Ascending aorta (tissue), 2 donors: ENCODE measurements at regions not wholly inside any gene's neighbourhood (a gene's known extent, or its start where the extent isn't known, plus 50 kb on each side); places are given as distances from the start of the nearest gene placed in this dataset.

Experiments
- DNase-seq, 2 donors: peaks; one replicate each; pipeline ENCODE4 v3.0.0-alpha.2; 2019; ENCODE audit warnings: low spot score in 2 of 2
- H3K27ac ChIP-seq, 2 donors: fragments of 200-600 bp; sonication (generic); one replicate each; pipeline ENCODE4 v1.5.1; 2016 to 2017; ENCODE audit warnings: mild to moderate bottlenecking in 1 of 2
- H3K27me3 ChIP-seq: fragments of 200-600 bp; sonication (generic); one replicate; pipeline ENCODE4 v1.5.1; 2017
- H3K36me3 ChIP-seq, 2 donors: fragments of 200-600 bp; sonication (generic); one replicate each; pipeline ENCODE4 v1.5.1; 2016
- H3K4me1 ChIP-seq, 2 donors: fragments of 200-600 bp; sonication (generic); one replicate each; pipeline ENCODE4 v1.5.1; 2016 to 2017; ENCODE audit warnings: mild to moderate bottlenecking in 1 of 2
- H3K4me3 ChIP-seq, 2 donors: fragments of 200-600 bp; sonication (generic); one replicate each; pipeline ENCODE4 v1.5.1; 2016 to 2017; ENCODE audit warnings: mild to moderate bottlenecking in 1 of 2
- H3K9me3 ChIP-seq, 2 donors: fragments of 200-600 bp; sonication (generic); one replicate each; pipeline ENCODE4 v1.5.1; 2016
- CTCF ChIP-seq, 3 experiments: fragments of 200-600 bp in 2 of 3; fragments of 450-650 bp in 1 of 3; sonication (generic) in 2 of 3; IDR thresholded peaks; one replicate each; pipeline ENCODE4 v1.5.1; 2016 to 2019; ENCODE audit warnings: antibody characterized with exemption in 3 of 3, mild to moderate bottlenecking in 1 of 3, moderate library complexity in 1 of 3
- intact Hi-C: fragments of 100-400 bp; cut with DNase I; formaldehyde crosslinking; loops from one replicate; pipeline ENCODE4 v1.15.1; 2023

GRCh38 chr15:95606551-95606950 is 723.9 kb upstream of the NR2F2 start:
- Histone ChIP-seq H3K36me3 (no peaks in the 10 kb centered on the region), H3K27me3 (no peaks in the 10 kb centered on the region), H3K9me3 (no peaks in the 10 kb centered on the region), H3K27ac (no peak overlapping the region), H3K4me1 (peaks cover 0 to 18% of the 10 kb centered on the region in 2 donors), H3K4me3 (no peak overlapping the region)
- DNase-seq = no peak
- intact Hi-C loops = loop anchor here (5.0 to 10.0 kb wide), 3 partner anchors 172 to 339 kb away; no protein-coding TSS in a partner anchor
- no peak for TF ChIP-seq CTCF (IDR thresholded peaks at IDR 0.05)

GRCh38 chr15:95608371-95608770 is 722.1 kb upstream of the NR2F2 start:
- H3K27ac ChIP-seq = no peak overlapping the region
- peaks cover 0 to 18% of the 10 kb centered on the region in 2 donors for H3K4me1 ChIP-seq
- no peak for TF ChIP-seq CTCF (IDR thresholded peaks at IDR 0.05)
- no peak overlapping the region for H3K4me3 ChIP-seq
- no peaks in the 10 kb centered on the region for H3K9me3 ChIP-seq
- intact Hi-C loops = loop anchor here (5.0 to 10.0 kb wide), 3 partner anchors 174 to 341 kb away; no protein-coding TSS in a partner anchor
- no peaks in the 10 kb centered on the region for H3K27me3 ChIP-seq
- DNase-seq = no peak
- H3K36me3 ChIP-seq = no peaks in the 10 kb centered on the region

- intact Hi-C loops = loop anchor here (5.0 to 10.0 kb wide), 3 partner anchors 174 to 342 kb away; no protein-coding TSS in a partner anchor
- TF ChIP-seq CTCF (IDR thresholded peaks at IDR 0.05) = no peak
- Histone ChIP-seq H3K4me1 (peaks cover 0 to 11% of the 10 kb centered on the region in 2 donors), H3K27ac (no peak overlapping the region), H3K36me3 (no peaks in the 10 kb centered on the region), H3K9me3 (no peaks in the 10 kb centered on the region), H3K4me3 (no peak overlapping the region), H3K27me3 (no peaks in the 10 kb centered on the region)
- no peak for DNase-seq
Measured at GRCh38 chr15:95609096-95609495, 721.4 kb upstream of the NR2F2 start.

- Histone ChIP-seq H3K36me3 (no peaks in the 10 kb centered on the region), H3K9me3 (no peaks in the 10 kb centered on the region), H3K4me1 (peaks cover 0 to 10% of the 10 kb centered on the region in 2 donors), H3K4me3 (no peak overlapping the region), H3K27me3 (no peaks in the 10 kb centered on the region), H3K27ac (no peak overlapping the region)
- TF ChIP-seq CTCF (IDR thresholded peaks at IDR 0.05) = no peak
- DNase-seq = no peak
- intact Hi-C loops = no loop called here
Measured at GRCh38 chr15:95610945-95611344, 719.6 kb upstream of the NR2F2 start.

- no peak for DNase-seq
- intact Hi-C loops = no loop called here
- Histone ChIP-seq H3K4me1 (peaks cover 0 to 10% of the 10 kb centered on the region in 2 donors), H3K9me3 (no peaks in the 10 kb centered on the region), H3K27ac (peak overlapping the region; percentile 47 to 66), H3K36me3 (no peaks in the 10 kb centered on the region), H3K27me3 (no peaks in the 10 kb centered on the region), H3K4me3 (no peak overlapping the region)
- no peak for TF ChIP-seq CTCF (IDR thresholded peaks at IDR 0.05)
Measured at GRCh38 chr15:95615436-95615835, 715.1 kb upstream of the NR2F2 start.

GRCh38 chr15:95616306-95616705 is 714.2 kb upstream of the NR2F2 start:
- no peaks in the 10 kb centered on the region for H3K9me3 ChIP-seq
- no peaks in the 10 kb centered on the region for H3K27me3 ChIP-seq
- intact Hi-C loops = no loop called here
- peak overlapping the region in 1 of 2 donors; percentile 66 for H3K27ac ChIP-seq
- H3K36me3 ChIP-seq = no peaks in the 10 kb centered on the region
- no peak for TF ChIP-seq CTCF (IDR thresholded peaks at IDR 0.05)
- no peak overlapping the region for H3K4me3 ChIP-seq
- no peak for DNase-seq
- peaks cover 4 to 10% of the 10 kb centered on the region in 2 donors for H3K4me1 ChIP-seq
